ENCODE measurements at regions not wholly inside any gene's neighbourhood (a gene's known extent, or its start where the extent isn't known, plus 50 kb on each side); places are given as distances from the start of the nearest gene placed in this dataset.

DNA sequence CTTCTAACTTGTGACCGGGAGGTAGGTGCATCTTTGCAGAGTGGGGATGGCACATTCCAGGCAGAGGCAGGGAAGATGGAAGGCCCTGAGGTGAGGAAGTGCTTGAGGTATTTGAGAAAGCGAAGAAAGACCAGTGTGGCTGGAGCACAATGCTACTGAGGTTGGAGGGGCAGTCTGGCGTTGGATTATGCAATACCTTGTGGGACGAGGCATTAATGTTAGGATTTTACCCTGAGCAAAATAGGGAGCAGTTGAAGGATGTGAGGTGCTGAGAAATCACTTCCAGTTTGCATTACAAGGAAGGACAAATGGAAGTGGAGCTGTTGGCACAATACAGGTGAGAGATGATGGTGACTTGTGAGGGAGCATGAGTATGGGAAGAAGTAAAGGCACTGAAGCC is 145.5 kb downstream of the KCNA5 start:
- no peak for TF ChIP-seq POLR2A (IDR thresholded peaks at IDR 0.05)
- no peak for TF ChIP-seq CTCF (IDR thresholded peaks at IDR 0.05)

Data from stomach (tissue), 4 donors.